ENCODE measurements at regions not wholly inside any gene's neighbourhood (a gene's known extent, or its start where the extent isn't known, plus 50 kb on each side); places are given as distances from the start of the nearest gene placed in this dataset.

GRCh38 chr21:35189077-35189863, 140.2 kb upstream of the RUNX1 start:
- TF ChIP-seq POLR2A (IDR thresholded peaks at IDR 0.05; ENCODE audit: low read length) (no peak), GATA1 (IDR thresholded peaks at IDR 0.05; ENCODE audit: low read depth, low read length) (no peak)

All from erythroblast (primary cell).